ENCODE measurements at regions not wholly inside any gene's neighbourhood (a gene's known extent, or its start where the extent isn't known, plus 50 kb on each side); places are given as distances from the start of the nearest gene placed in this dataset.
"Not testable (repeated sequence)": the region's sequence is repeated elsewhere in the genome, so short reads cannot be mapped to it uniquely, and the experiment has no call there.

DNA sequence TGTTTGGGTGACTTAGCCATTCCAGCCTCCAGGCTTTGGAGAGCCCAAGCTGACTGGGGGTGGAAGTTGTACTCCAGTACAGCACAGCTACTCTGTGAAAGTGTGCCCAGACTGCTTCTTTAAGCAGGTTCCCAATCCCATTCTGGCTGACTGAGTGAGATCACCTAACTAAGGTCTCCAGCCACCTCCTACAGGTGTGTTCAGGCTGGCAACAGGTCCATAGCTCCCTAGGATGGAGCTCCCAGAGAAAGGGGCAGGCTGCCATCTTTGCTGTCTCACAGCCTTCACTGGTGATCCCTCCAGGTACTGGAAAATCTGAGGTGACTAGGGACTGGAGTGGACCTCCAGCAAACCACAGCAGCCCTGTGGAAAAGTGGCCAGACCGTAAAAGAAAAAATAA, 445.3 kb upstream of the KCNMB2 start:
- Mint-ChIP-seq H3K4me3 (no peak overlapping the region), H3K27ac (no peak overlapping the region), H3K36me3 (no peaks in the 10 kb centered on the region), H3K4me1 (peaks cover 3% of the 10 kb centered on the region), H3K9me3 (peaks cover 3% of the 10 kb centered on the region), H3K27me3 (no peaks in the 10 kb centered on the region)
- CTCF ChIA-PET = no interaction called here
- DNase-seq = no peak

- H3K4me1 Mint-ChIP-seq = no peaks in the 10 kb centered on the region
- no peaks in the 10 kb centered on the region for H3K27me3 Mint-ChIP-seq
- H3K9me3 Mint-ChIP-seq = peaks cover 3% of the 10 kb centered on the region
- no peak overlapping the region for H3K4me3 Mint-ChIP-seq
- DNase-seq = no peak
- H3K27ac Mint-ChIP-seq = no peak overlapping the region
- CTCF ChIA-PET = no interaction called here
- H3K36me3 Mint-ChIP-seq = no peaks in the 10 kb centered on the region
Observed at GRCh38 chr3:178095522-178095921, 440.7 kb upstream of the KCNMB2 start.

DNA sequence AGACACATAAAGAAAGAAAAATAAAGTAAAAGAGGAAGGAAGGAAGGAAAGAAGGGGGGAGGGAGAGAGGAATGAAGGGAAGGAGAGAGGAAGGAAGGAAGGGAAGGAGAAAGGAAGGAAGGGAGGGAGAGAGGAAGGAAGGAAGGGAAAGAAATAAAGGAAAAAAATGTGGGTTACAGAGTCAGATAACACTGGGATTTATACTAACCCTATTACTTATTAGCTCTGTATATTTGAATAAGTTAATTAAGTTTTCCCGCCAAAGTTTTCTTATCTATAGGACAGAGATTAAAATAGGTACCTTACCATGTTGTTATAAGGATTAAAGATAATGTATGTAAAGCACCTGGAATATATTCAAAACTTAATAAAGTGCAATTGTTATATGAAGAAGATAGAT, 439.3 kb upstream of the KCNMB2 start:
- Mint-ChIP-seq H3K4me1 (no peaks in the 10 kb centered on the region), H3K27ac (no peak overlapping the region), H3K36me3 (no peaks in the 10 kb centered on the region), H3K9me3 (peaks cover 3% of the 10 kb centered on the region), H3K4me3 (no peak overlapping the region), H3K27me3 (no peaks in the 10 kb centered on the region)
- no peak for DNase-seq
- CTCF ChIA-PET = no interaction called here

DNA sequence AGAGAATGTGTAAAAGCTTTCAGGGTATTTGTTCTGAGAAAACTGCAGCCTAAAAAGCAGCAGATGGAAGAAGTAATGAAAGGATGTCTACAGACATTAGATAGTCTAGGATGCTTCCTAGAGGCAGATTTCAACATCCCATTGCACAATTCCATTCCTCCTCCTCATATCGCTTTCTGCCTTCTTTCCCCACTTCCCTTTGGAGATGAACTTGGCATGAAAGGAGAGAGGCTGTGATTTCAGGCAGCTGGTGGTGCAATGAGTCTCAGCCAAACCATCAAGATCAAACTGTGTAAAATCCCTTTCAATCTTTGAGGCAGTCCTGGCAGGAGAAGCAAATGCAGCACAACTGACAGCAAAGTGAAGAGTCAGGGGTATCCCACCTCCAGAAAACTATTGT, 438.7 kb upstream of the KCNMB2 start:
- DNase-seq = no peak
- no peaks in the 10 kb centered on the region for H3K4me1 Mint-ChIP-seq
- no peak overlapping the region for H3K4me3 Mint-ChIP-seq
- no peak overlapping the region for H3K27ac Mint-ChIP-seq
- no peaks in the 10 kb centered on the region for H3K36me3 Mint-ChIP-seq
- CTCF ChIA-PET = no interaction called here
- H3K27me3 Mint-ChIP-seq = no peaks in the 10 kb centered on the region
- peaks cover 3% of the 10 kb centered on the region for H3K9me3 Mint-ChIP-seq

DNA sequence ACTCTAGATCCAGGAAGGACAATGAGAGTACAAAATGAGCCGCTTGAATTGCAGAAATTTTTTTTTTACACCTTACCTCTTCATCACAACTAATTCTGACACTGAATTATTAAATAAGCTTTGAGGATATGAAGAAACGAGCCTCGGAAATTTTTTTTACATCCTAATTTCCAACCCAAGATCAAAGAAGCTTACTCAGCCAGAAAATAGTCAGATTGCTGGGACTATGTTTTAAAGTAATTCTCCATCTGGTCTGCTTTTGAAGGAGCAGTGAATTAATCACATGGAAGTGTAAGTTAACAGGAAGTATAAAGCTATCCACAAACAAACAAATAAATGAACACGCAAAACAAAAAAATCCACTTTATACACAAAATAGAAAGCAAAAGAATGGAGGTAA, 437.0 kb upstream of the KCNMB2 start:
- Mint-ChIP-seq H3K36me3 (no peaks in the 10 kb centered on the region), H3K27ac (no peak overlapping the region), H3K4me1 (no peaks in the 10 kb centered on the region), H3K9me3 (no peaks in the 10 kb centered on the region), H3K27me3 (no peaks in the 10 kb centered on the region), H3K4me3 (no peak overlapping the region)
- CTCF ChIA-PET = no interaction called here
- no peak for DNase-seq

GRCh38 chr3:178099862-178100261, 436.4 kb upstream of the KCNMB2 start:
- Mint-ChIP-seq H3K27me3 (no peaks in the 10 kb centered on the region), H3K36me3 (no peaks in the 10 kb centered on the region), H3K4me1 (no peaks in the 10 kb centered on the region), H3K4me3 (no peak overlapping the region), H3K9me3 (no peaks in the 10 kb centered on the region), H3K27ac (no peak overlapping the region)
- CTCF ChIA-PET = no interaction called here
- no peak for DNase-seq

DNA sequence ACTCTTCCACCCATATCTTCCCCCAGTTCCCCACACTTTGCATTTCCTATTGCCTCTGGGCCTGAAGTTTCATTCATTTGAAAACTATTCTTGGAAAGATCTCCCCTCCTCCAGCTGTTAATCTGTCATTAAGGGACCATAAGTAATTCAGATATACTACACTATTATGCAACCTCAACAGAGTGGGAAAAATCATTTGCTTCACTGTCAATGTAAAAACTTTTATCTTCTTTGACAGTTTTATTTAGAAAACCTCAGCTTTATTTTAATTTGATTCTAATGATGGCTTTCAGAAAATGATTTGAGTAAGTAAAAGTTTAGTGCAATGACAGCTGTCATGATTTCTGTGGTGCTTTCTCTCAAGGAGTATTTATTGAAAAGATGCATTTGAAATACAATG, 435.3 kb upstream of the KCNMB2 start:
- Mint-ChIP-seq H3K27me3 (no peaks in the 10 kb centered on the region), H3K9me3 (no peaks in the 10 kb centered on the region), H3K4me3 (no peak overlapping the region), H3K4me1 (no peaks in the 10 kb centered on the region), H3K27ac (no peak overlapping the region), H3K36me3 (no peaks in the 10 kb centered on the region)
- CTCF ChIA-PET = no interaction called here
- no peak for DNase-seq

DNA sequence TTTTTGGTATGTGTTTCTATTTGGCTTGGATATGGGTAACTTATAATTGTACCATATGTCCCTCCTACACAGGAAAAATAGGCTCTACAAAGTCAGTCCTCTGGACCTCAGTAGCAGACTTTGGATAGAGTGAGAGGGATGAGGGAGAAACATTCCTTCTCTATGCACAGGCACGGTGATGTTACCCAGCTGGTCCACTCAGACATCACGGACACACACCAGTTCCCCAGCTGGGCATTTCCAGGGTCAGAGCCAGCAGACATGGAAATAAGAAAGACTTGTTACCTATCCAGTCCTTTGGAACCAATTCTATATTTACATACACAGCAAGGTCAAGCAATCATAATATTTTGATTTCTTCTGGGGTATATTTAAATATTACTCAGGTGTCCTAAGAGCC, 433.1 kb upstream of the KCNMB2 start:
- H3K4me3 Mint-ChIP-seq = no peak overlapping the region
- CTCF ChIA-PET = no interaction called here
- no peaks in the 10 kb centered on the region for H3K4me1 Mint-ChIP-seq
- no peaks in the 10 kb centered on the region for H3K36me3 Mint-ChIP-seq
- no peak overlapping the region for H3K27ac Mint-ChIP-seq
- no peak for DNase-seq
- no peaks in the 10 kb centered on the region for H3K9me3 Mint-ChIP-seq
- H3K27me3 Mint-ChIP-seq = no peaks in the 10 kb centered on the region

- Mint-ChIP-seq H3K4me1 (no peaks in the 10 kb centered on the region), H3K36me3 (no peaks in the 10 kb centered on the region), H3K4me3 (no peak overlapping the region), H3K27ac (no peak overlapping the region), H3K9me3 (no peaks in the 10 kb centered on the region), H3K27me3 (no peaks in the 10 kb centered on the region)
- DNase-seq = no peak
- CTCF ChIA-PET = no interaction called here
Observed at GRCh38 chr3:178107804-178108203, 428.4 kb upstream of the KCNMB2 start.

- CTCF ChIA-PET = no interaction called here
- no peaks in the 10 kb centered on the region for H3K9me3 Mint-ChIP-seq
- no peaks in the 10 kb centered on the region for H3K4me1 Mint-ChIP-seq
- H3K27ac Mint-ChIP-seq = no peak overlapping the region
- H3K4me3 Mint-ChIP-seq = no peak overlapping the region
- no peaks in the 10 kb centered on the region for H3K27me3 Mint-ChIP-seq
- H3K36me3 Mint-ChIP-seq = no peaks in the 10 kb centered on the region
- no peak for DNase-seq
Observed at GRCh38 chr3:178109691-178110090, 426.5 kb upstream of the KCNMB2 start.

DNA sequence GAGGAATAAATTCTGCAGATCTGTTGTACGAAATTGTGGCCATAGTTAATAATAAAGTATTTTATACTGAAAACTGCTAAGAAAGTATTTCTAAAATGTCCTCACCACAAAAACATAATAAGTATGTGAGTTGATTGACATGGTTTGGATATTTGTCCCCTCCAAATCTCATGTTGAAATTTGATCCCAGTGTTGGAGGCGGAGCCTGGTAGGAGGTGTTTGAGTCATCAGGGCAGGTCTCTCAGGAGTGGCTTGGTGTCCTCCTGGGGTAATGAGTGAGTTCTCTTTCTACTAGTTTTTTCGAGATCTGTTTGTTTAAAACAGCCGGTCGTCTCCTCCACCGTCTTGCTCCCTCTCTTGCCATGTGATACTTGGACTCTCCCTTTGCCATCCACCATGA, 424.1 kb upstream of the KCNMB2 start:
- no peaks in the 10 kb centered on the region for H3K36me3 Mint-ChIP-seq
- no peaks in the 10 kb centered on the region for H3K9me3 Mint-ChIP-seq
- CTCF ChIA-PET = no interaction called here
- no peaks in the 10 kb centered on the region for H3K27me3 Mint-ChIP-seq
- H3K4me1 Mint-ChIP-seq = no peaks in the 10 kb centered on the region
- DNase-seq = peak; percentile 29
- H3K4me3 Mint-ChIP-seq = no peak overlapping the region
- H3K27ac Mint-ChIP-seq = no peak overlapping the region

DNA sequence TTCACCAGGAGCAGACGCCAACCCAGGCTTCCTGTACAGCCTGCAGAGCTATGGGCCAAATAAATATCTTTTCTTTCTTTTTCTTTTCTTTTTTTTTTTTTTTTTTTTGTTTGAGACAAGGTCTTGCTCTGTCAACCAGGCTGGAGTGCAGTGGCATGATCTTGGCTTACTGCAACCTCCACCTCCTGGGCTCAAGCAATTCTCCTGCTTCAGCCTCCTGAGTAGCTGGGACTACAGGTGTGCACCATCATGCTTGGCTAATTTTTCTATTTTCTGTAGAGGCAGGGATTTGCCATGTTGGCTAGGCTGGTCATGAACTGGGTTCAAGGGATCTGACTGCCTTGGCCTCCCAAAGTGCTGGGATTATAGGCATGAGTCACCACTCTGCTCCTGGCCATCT, 423.7 kb upstream of the KCNMB2 start:
- H3K36me3 Mint-ChIP-seq, CTCF ChIA-PET, H3K27ac Mint-ChIP-seq, H3K9me3 Mint-ChIP-seq, H3K27me3 Mint-ChIP-seq, H3K4me3 Mint-ChIP-seq, H3K4me1 Mint-ChIP-seq: not testable (repeated sequence)
- DNase-seq = peak; percentile 22

GRCh38 chr3:178117641-178118040, 418.6 kb upstream of the KCNMB2 start:
- Mint-ChIP-seq H3K27me3 (no peaks in the 10 kb centered on the region), H3K9me3 (peaks cover 11% of the 10 kb centered on the region), H3K36me3 (no peaks in the 10 kb centered on the region), H3K4me1 (no peaks in the 10 kb centered on the region), H3K4me3 (no peak overlapping the region), H3K27ac (no peak overlapping the region)
- no peak for DNase-seq
- CTCF ChIA-PET = no interaction called here

DNA sequence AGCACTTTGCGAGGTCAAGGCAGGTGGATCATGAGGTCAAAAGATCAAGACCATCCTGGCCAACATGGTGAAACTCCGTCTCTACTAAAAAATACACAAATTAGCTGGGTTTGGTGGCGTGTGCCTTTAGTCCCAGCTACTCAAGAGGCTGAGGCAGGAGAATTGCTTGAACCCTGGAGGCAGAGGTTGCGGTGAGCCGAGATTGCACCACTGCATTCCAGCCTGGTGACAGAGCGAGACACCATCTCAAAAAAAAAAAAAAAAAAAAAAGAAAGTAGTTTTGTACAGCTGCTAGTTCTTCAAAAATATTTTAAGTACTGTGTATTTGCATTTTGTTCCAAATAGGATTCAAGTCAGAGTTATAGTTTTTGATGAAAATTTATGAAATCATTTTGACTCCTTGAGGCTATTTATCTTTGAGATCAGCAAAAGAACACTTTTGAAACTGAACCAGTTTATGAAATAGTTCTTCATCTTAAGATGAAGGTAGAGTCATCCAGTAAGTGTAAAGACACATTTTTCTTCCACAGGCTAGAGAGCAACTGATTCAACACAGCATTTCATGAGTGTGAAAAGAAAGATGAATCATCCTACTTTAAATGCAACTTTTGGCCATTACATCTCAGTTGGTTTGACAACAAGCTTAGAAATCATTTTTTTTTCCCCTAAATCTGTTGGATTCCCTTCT, 416.5 kb upstream of the KCNMB2 start:
- H3K4me1 Mint-ChIP-seq, H3K27me3 Mint-ChIP-seq, CTCF ChIA-PET, H3K27ac Mint-ChIP-seq, H3K36me3 Mint-ChIP-seq, DNase-seq, H3K4me3 Mint-ChIP-seq: not testable (repeated sequence)
- H3K9me3 Mint-ChIP-seq = peaks cover 11% of the 10 kb centered on the region

- Mint-ChIP-seq H3K9me3 (peaks cover 11% of the 10 kb centered on the region), H3K36me3 (no peaks in the 10 kb centered on the region), H3K4me1 (no peaks in the 10 kb centered on the region), H3K27me3 (no peaks in the 10 kb centered on the region), H3K4me3 (no peak overlapping the region), H3K27ac (no peak overlapping the region)
- CTCF ChIA-PET = no interaction called here
- DNase-seq = no peak
Observed at GRCh38 chr3:178120367-178120766, 415.9 kb upstream of the KCNMB2 start.

- H3K36me3 Mint-ChIP-seq = no peaks in the 10 kb centered on the region
- no peak for DNase-seq
- no peak overlapping the region for H3K27ac Mint-ChIP-seq
- no peak overlapping the region for H3K4me3 Mint-ChIP-seq
- no peaks in the 10 kb centered on the region for H3K9me3 Mint-ChIP-seq
- no peaks in the 10 kb centered on the region for H3K27me3 Mint-ChIP-seq
- CTCF ChIA-PET = no interaction called here
- H3K4me1 Mint-ChIP-seq = no peaks in the 10 kb centered on the region
Observed at GRCh38 chr3:178126686-178127085, 409.6 kb upstream of the KCNMB2 start.
